Neural crest cell (in vitro differentiated cells): ENCODE measurements at regions not wholly inside any gene's neighbourhood (a gene's known extent, or its start where the extent isn't known, plus 50 kb on each side); places are given as distances from the start of the nearest gene placed in this dataset.

Experiments
- DNase-seq: peaks from one replicate; pipeline ENCODE4 v3.0.0; 2021; ENCODE audit warnings: low read depth, mixed read lengths, low spot score
- H3K27ac Mint-ChIP-seq: one replicate; pipeline ENCODE4 v1.8.0; 2021; ENCODE audit warnings: mild to moderate bottlenecking, mixed read lengths; ENCODE audit not compliant: unreplicated experiment
- H3K27me3 Mint-ChIP-seq: 2 replicates; pipeline ENCODE4 v1.8.0; 2021; ENCODE audit warnings: low read depth, mild to moderate bottlenecking, mixed read lengths
- H3K36me3 Mint-ChIP-seq: 2 replicates; pipeline ENCODE4 v1.8.0; 2021; ENCODE audit warnings: low read depth, mild to moderate bottlenecking, mixed read lengths
- H3K4me1 Mint-ChIP-seq: 2 replicates; pipeline ENCODE4 v1.8.0; 2021; ENCODE audit warnings: mixed read lengths
- H3K4me3 Mint-ChIP-seq: one replicate; pipeline ENCODE4 v1.8.0; 2021; ENCODE audit warnings: mild to moderate bottlenecking, mixed read lengths
- H3K9me3 Mint-ChIP-seq: 2 replicates; pipeline ENCODE4 v1.8.0; 2021; ENCODE audit warnings: mixed read lengths
- CTCF ChIP-seq: fragments of 200-600 bp; sonication (generic); conservative IDR thresholded peaks from 2 replicates; pipeline ENCODE4 v1.5.0; 2021; ENCODE audit warnings: antibody characterized with exemption, mild to moderate bottlenecking

DNA sequence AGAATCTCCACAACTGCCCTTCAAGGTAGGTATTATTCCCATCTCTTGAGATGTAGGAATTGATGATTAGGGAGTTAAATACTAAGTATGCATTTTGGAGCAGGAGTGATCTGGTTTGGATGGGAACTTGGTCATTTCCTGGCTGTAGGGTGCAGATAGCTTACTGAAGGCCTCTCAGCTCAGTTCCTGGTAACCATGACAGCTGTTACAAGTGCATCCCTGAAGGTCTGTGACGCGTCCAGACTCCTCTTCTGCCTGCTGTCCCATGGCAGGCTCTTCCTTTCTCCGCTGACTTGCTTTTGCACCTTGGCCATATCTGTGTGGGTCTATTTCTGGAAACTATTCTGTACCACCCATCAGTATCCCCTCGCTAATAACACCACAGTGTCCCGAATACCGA is 387.8 kb downstream of the ZNF536 start:
- no peak overlapping the region for H3K27ac Mint-ChIP-seq
- H3K36me3 Mint-ChIP-seq, result peaks cover 3% of the 10 kb centered on the region
- no peak for TF ChIP-seq CTCF

DNA sequence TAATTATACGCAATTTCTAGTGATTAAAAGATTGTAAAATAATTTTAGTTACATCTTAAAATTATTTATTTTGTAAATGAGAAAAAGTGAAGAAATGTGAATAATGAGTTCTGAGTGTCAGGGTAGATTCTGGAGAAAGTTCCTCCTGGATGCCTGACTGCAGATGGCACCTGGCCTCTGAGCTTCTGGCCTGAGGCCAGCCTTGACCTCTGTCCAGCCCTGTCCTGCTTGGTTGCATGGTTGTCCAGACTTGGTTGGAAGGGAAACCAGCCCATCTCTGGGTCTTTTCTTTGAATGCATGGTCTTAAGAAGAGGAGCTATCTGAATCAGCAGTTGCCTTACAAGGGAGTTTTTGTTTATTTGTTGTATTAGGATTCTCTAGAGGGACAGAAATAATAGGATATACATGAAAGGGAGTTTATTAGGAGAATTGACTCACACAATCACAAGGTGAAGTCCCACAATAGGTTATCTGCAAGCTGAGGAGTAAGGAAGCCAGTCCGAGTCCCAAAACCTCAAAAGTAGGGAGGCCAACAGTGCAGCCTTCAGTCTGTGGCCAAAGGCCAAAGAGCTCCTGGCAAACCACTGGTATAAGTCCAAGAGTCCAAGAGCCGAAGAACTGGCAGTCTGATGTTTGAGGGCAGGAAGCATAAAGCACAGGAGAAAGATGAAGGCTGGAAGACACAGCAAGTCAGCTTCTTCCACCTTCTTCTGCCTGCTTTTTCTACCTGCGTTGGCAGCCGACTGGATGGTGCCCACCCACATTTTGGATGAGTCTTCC is 385.8 kb downstream of the ZNF536 start:
- Mint-ChIP-seq H3K4me3 (no peak overlapping the region), H3K27ac (no peak overlapping the region), H3K36me3 (no peaks in the 10 kb centered on the region), H3K9me3 (no peaks in the 10 kb centered on the region), H3K4me1 (no peaks in the 10 kb centered on the region), H3K27me3 (no peaks in the 10 kb centered on the region)
- no peak for DNase-seq
- no peak for TF ChIP-seq CTCF

More for the DNA sequence above, 387.8 kb downstream of the ZNF536 start:
- Mint-ChIP-seq H3K9me3 (peaks cover 8% of the 10 kb centered on the region), H3K27me3 (no peaks in the 10 kb centered on the region), H3K4me1 (no peaks in the 10 kb centered on the region), H3K4me3 (no peak overlapping the region)
- DNase-seq, result no peak

GRCh38 chr19:30757104-30757836 is 385.1 kb downstream of the ZNF536 start:
- no peak for TF ChIP-seq CTCF
- H3K27me3 Mint-ChIP-seq, result no peaks in the 10 kb centered on the region
- H3K9me3 Mint-ChIP-seq, result no peaks in the 10 kb centered on the region
- no peaks in the 10 kb centered on the region for H3K36me3 Mint-ChIP-seq
- no peak overlapping the region for H3K4me3 Mint-ChIP-seq
- H3K4me1 Mint-ChIP-seq, result no peaks in the 10 kb centered on the region
- no peak for DNase-seq
- H3K27ac Mint-ChIP-seq, result no peak overlapping the region

DNA sequence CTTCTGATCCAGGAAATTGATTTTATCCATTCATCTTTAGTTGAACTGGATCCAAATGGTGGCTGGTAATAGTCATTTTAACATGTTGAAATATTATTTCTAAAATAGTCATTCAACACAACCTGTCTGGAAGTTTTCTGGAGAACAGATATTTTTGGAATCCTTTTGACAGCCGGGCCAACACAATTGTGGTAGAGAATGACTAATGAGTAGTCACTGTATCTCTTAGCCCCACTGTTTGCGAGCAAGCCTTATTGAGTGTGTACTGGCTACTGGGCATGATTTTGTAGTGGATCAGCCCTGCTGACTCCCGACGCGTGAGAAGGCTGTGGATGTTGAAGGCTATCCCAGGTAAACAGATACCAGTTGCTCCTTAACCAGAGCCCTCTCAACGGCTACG is 383.4 kb downstream of the ZNF536 start:
- no peaks in the 10 kb centered on the region for H3K27me3 Mint-ChIP-seq
- no peak for DNase-seq
- no peak overlapping the region for H3K4me3 Mint-ChIP-seq
- peaks cover 3% of the 10 kb centered on the region for H3K9me3 Mint-ChIP-seq
- no peak for TF ChIP-seq CTCF
- H3K36me3 Mint-ChIP-seq, result no peaks in the 10 kb centered on the region
- H3K27ac Mint-ChIP-seq, result no peak overlapping the region
- no peaks in the 10 kb centered on the region for H3K4me1 Mint-ChIP-seq

DNA sequence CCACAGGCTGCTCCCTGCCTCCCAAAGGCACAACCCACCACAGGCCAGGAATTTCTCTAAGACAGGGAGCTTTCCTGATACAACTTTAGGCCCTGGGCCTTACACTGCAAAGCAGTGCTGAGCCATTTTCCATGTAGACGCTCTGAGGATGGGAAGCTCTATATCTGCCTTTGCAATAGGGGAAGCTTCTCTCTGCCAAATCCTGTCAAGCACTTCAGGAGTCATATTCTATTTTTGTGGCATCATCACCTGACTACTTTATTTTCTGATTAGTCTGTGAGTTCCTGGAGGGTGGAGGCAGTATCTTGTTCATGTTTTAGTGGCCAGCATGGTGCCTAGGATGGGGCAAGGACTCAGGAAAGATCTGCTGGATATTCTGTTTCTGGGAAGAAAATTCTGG is 382.0 kb downstream of the ZNF536 start:
- no peak overlapping the region for H3K4me3 Mint-ChIP-seq
- H3K4me1 Mint-ChIP-seq, result no peaks in the 10 kb centered on the region
- no peak for TF ChIP-seq CTCF

More for the DNA sequence above, 382.0 kb downstream of the ZNF536 start:
- no peak for DNase-seq
- H3K36me3 Mint-ChIP-seq, result peaks cover 2% of the 10 kb centered on the region
- H3K27me3 Mint-ChIP-seq, result peaks cover 2% of the 10 kb centered on the region
- H3K27ac Mint-ChIP-seq, result no peak overlapping the region
- peaks cover 9% of the 10 kb centered on the region for H3K9me3 Mint-ChIP-seq
